CD4-positive, alpha-beta T cell treated with Interleukin-17A for 1 hour (primary cell): ENCODE measurements at regions not wholly inside any gene's neighbourhood (a gene's known extent, or its start where the extent isn't known, plus 50 kb on each side); places are given as distances from the start of the nearest gene placed in this dataset.
"Not testable (repeated sequence)": the region's sequence is repeated elsewhere in the genome, so short reads cannot be mapped to it uniquely, and the experiment has no call there.

ENCODE experiments used
- DNase-seq: peaks from one replicate; pipeline ENCODE4 v3.0.0-alpha.2; 2020

DNA sequence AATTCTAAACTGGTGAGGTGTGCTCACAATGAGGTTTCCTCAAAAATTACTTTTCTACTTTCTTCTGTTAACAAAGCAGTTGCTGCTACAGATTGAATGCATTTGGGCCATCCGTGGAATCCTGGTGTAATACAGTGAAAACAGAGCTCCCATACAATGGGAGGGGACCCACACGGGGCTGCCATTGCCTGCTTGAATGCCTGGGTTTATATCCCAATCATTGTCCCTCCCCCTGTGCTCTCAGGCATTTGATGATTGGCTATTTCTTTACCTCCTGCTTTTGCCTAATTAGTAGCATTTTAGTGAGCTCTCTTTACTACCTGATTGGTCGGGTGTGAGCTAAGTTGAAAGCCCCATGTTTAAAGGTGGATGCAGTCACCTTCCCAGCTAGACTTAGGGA lies 52.9 kb upstream of the CSF1 start:
- not testable (repeated sequence) for DNase-seq

- DNase-seq = not testable (repeated sequence)
Observed at GRCh38 chr1:109855986-109856385, 54.7 kb upstream of the CSF1 start.

DNA sequence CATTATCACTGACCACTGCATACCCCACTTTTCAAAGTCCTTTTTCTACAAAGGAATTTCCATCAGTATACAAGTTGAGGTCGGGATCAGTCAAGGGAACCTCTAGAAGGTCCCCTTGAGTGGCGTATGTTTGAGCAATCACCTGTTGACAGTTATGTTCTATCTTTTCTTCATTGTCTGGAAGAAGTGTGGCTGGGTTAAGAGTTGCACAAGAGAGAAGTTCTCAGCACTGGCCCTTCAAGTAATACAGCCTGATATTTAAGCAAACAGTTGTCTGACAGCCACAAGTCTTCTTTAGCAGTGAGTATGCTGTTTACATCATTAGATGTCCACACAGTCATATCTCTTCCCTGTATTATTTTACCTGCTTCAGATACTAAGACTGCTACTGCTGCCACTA lies 56.7 kb upstream of the CSF1 start:
- not testable (repeated sequence) for DNase-seq

DNA sequence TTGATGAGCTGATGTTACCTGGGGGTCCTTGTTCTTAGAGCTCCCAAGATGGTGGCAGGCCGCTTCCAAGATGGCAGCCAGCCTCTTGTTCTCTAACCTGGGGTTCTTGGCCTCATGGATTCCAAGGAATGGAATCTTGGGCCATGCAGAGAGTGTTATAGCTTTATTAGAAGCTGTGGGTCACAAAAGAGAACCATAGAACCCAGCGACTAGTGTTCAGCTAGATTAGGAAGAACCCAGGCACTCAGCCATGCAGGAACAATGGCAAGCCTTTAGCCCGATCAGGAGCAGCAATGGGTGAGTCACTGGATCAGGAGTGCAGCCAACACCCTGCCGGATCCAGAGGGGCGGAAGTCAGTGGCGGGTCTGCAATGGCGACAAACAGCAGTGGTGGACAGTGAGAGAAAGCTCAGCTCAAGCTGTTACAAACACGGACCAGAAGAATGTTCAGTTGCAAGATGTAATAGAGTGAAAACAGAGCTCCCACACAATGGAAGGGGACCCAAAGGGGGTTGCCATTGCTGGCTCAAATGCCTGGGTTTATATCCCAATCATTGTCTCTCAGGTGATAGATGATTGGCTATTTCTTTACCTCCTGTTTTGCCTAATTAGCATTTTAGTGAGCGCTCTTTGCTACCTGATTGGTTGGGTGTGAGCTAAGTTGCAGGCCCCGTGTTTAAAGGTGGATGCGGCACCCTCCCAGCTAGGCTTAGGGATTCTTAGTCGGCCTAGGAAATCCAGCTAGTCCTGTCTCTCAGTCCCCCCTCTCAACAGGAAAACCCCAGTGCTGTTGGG lies 58.2 kb upstream of the CSF1 start:
- DNase-seq = not testable (repeated sequence)

DNA sequence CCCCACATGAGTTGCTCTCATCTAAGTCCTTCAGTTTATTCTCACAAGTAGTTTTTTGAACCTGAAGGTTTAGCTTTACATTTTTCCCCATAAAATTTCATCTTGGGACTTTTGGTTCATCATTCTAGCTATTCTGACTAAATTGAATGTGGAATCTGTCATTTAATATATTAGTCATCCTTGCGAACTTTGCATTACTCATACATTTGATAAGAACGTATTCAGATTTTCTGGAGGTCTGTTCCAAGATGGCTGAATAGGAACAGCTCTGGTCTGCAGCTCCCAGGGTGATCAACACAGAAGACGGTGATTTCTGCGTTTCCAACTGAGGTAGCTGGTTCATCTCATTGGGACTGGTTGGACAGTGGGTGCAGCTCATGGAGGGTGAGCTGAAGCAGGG lies 59.8 kb upstream of the CSF1 start:
- DNase-seq = no peak

DNA sequence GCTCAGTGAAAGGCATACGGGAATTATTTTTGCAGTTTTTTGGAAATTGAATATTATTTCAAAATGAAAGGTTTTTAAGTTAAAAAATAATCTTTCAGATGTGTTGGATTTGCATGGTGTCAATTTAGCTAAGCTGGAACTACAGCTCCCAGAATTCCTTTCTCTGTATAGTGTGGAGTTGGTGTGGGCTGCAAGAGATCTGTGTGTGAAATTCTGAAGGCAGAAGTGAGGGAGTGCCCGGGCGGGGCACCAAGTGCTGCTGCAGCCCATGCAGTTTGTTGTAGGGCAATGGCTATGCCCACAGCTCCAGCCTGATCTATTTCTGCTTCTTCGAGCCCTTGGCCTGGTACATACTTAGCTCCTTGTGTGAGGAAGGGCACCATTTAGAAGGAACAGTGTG lies 60.5 kb upstream of the CSF1 start:
- no peak for DNase-seq

DNA sequence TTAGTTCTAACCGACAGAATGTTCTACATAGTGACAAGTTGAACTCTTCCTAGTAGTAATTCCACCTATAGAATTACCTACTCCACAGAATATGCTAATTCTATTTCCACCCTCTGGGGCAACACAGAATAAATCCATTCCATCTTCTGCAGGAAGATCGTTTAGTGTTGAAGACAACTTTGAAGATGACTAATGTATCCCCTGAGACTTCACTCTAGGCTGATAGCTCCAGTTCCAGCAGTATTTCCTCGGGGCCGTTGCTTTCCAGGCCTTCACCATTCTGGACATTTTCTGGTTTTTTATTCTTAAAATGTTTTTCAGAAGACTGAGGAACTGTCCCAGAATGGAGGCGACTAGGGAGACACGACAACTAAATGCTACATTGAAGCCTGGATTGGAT lies 61.0 kb upstream of the CSF1 start:
- DNase-seq = no peak

- DNase-seq = no peak
Observed at GRCh38 chr1:109847251-109847650, 63.4 kb upstream of the CSF1 start.

DNA sequence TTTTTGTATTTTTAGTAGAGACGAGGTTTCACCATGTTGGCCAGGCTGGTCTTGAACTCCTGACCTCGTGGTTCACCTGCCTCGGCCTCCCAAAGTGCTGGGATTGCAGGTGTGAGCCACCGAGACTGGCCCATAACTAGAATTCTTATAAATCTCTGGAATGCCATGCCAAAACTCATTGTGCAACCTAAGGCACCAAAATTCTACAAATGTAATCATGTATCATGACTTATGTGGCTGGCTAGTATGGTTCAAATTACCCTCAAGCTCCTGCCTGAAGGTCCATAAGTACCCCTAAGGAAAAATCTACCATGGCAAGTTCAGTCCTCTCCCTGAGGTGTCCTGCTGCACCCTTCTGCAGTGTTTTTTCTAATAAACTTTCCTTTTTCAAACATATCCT lies 63.8 kb upstream of the CSF1 start:
- DNase-seq = no peak

DNA sequence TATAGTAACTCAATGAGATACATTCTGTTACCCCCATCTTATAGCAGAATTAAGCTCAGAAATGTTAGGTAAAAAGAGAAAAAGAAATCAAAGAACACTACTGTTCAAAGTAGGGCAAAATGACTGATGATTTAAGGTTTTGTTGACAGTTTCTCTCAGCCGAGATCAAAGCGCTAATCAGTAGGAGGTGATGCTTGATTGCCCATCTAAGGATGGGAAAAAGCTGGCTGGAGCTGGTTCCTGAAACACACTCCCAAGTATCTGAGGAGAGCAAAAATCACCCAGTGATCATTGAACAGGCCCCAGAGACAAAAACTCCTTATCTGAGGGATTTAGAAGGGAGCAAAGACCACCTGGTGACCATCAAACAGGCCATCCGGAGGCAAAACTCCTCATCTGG lies 64.5 kb upstream of the CSF1 start:
- DNase-seq = no peak

DNA sequence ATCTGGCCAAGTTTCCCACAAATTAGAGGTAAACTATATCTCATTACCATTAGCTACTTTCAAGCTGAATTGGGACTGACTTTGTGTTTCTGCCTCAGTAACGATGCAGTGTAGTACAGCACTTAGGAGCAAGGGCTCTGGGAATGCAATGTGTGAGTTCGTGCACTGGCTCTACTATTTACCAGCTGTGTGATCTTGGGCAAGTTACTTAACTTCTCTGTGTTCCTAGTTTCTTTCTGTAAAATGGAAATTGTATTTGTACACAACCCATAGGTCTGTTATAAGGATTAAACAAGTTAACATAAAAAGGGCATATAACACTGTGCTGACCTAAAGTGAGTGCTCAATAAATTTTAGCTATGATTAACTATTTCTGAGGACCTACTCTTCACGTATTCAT lies 65.0 kb upstream of the CSF1 start:
- DNase-seq = no peak

- DNase-seq = no peak
Observed at GRCh38 chr1:109844609-109845008, 66.0 kb upstream of the CSF1 start.

GRCh38 chr1:109840011-109840629 lies 70.5 kb upstream of the CSF1 start:
- no peak for DNase-seq

- not testable (repeated sequence) for DNase-seq
Observed at GRCh38 chr1:109839276-109839675, 71.4 kb upstream of the CSF1 start.

- no peak for DNase-seq
Observed at GRCh38 chr1:109838838-109839240, 71.8 kb upstream of the CSF1 start.

GRCh38 chr1:109837852-109838570 lies 72.6 kb upstream of the CSF1 start:
- no peak for DNase-seq

- not testable (repeated sequence) for DNase-seq
Observed at GRCh38 chr1:109835645-109836044, 71.9 kb upstream of the EPS8L3 start.

DNA sequence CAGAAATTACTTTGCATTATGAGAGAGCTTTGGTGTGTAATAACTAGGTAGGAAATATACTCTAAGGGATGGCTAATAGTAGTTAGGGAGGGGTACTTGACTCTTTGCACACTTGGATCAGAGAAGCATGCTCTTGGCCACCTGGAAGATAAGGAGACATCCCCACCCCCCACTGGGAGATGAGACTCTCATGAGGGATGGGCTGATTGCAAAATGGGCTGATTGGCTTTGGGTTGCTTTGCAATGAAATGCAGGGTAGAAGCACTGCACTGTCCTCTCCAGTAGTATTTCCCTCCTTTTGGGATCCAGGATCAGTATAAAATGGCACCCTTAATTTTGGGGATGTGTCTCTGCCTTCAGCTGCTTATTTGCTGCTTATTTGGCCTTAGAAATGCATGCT lies 71.2 kb upstream of the EPS8L3 start:
- DNase-seq = no peak

- DNase-seq = no peak
Observed at GRCh38 chr1:109832945-109833344, 69.2 kb upstream of the EPS8L3 start.

DNA sequence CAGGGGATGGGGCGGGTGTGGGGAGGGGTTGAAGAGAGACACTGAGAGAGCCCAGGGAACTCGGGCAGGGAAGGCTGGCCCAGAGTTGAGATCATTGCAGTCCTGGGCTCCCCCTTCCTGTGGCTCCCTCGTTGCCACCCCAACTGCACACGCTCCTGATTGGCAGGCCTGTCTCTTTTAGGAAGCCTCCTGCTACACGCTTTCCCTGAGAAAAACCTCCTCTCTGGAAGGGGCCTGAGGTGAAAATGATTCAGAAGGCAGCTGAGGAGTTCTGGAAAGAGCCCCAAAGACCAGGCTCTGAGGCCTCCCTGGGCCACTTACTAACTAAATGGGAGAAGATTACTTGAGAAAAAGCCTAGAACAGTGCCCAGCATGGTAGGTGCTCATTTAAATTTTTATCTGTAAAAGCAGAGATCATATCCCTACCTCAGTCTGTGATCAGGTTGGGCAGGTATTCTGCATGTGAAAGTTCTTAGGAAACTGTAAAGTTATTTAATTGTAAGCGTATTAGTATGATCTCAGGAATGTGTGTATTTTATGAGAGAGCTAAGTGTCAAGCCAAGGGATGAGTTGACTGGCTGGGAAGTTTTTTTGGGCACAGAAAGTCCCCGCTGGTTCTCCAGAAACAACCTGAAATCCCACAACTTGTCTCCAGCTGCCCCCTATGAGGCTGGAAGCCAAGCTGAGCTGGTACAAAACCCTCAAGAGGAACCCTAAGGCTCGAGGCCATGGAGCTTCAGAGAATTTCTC lies 65.2 kb upstream of the EPS8L3 start:
- DNase-seq = no peak

- DNase-seq = no peak
Observed at GRCh38 chr1:109827986-109828385, 64.3 kb upstream of the EPS8L3 start.

DNA sequence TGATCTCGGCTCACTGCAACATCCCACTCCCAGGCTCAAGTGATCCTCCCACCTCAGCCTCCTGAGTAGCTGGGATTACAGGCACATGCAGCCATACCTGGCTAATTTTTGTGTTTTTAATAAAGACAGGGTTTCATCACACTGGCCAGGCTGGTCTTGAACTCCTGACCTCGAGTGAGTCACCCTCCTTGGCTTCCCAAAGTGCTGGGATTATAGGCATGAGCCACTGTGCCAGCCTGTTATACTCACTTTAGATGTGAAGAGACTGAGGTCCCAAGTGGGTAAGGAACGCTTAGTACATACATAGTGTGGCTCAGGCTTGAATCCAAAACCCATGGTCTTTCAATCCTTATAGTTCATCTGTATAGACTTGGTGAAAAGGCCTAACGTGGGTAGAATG lies 63.7 kb upstream of the EPS8L3 start:
- no peak for DNase-seq

DNA sequence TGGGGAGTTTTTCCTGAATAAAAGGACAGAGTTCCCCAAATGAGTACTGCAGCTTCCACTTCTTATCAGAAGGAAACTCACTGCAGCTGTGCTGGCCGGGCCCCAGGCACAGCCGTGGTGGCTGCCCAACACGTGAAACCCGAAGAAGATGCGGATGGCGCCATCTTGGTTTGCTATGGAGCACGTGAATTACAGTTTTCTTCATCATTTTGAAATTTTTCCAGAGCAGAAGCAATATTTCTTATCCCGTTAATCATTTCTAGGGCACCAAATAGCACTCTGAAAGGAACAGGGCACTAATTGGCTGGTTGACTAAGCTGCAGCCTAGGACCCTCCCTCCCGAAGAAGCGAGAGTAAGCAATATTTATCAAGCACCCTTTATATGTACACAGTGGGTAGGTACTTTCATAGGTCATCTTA lies 63.2 kb upstream of the EPS8L3 start:
- no peak for DNase-seq
